HCT116 (cell line): ENCODE measurements at regions not wholly inside any gene's neighbourhood (a gene's known extent, or its start where the extent isn't known, plus 50 kb on each side); places are given as distances from the start of the nearest gene placed in this dataset.

ENCODE experiments used
- ATAC-seq: fragments of 200-7000 bp; cut with Tn5 transposase; 2 replicates; pipeline ENCODE4 v1.9.1; 2020; ENCODE audit warnings: mild to moderate bottlenecking, moderate library complexity
- BruUV-seq: library from RNA; stranded (reverse); fragments of 400-500 nt; replicated peaks from 2 replicates; lab custom pipeline; 2021; lab: Mats Ljungman, UMichigan
- CTCF ChIA-PET: fragments of 300-600 bp; sonication (Branson Sonifier 250); formaldehyde crosslinking; loops from one replicate; lab custom pipeline; 2021; ENCODE audit warnings: antibody characterized with exemption; lab: Charles Lee
- POLR2A ChIA-PET: fragments of 300-600, 350-600 bp; sonication (Branson Sonifier 250); formaldehyde crosslinking; loops from one replicate; lab custom pipeline; 2021; ENCODE audit warnings: antibody characterized with exemption; lab: Charles Lee
- RAD21 ChIA-PET, 2 experiments: fragments of 300-600 bp; sonication (Branson Sonifier 250); formaldehyde crosslinking; loops; one replicate each; lab custom pipeline; 2023; ENCODE audit warnings: low total read pairs in 2 of 2; ENCODE audit not compliant: uncharacterized antibody in 2 of 2, unreplicated experiment in 2 of 2, low non-redundant PET in 1 of 2; lab: Charles Lee
- DNase-seq: peaks from one replicate; pipeline ENCODE4 v3.0.0-alpha.2; 2010; ENCODE audit warnings: low read depth, low spot score
- H2AFZ ChIP-seq: fragments of 200-600 bp; shearing (Covaris generic), sonication (generic); 2 replicates; pipeline ENCODE4 v1.6.1; 2017; ENCODE audit warnings: low read depth, mixed run types, mixed read lengths, antibody characterized with exemption, low read length; ENCODE audit not compliant: poor library complexity, severe bottlenecking
- H3K27ac ChIP-seq: 2 replicates; pipeline ENCODE4 v1.5.1; 2012; ENCODE audit warnings: low read depth, low read length
- H3K27me3 ChIP-seq: fragments of 200-600 bp; sonication (generic); 2 replicates; pipeline ENCODE4 v1.6.1; 2016; ENCODE audit warnings: mixed run types, low read length, mixed read lengths; ENCODE audit not compliant: insufficient read depth
- H3K36me3 ChIP-seq, 2 experiments: fragments of 200-500 bp in 1 of 2; fragments of 200-600 bp in 1 of 2; sonication (Bioruptor generic) in 1 of 2; sonication (generic) in 1 of 2; 2 replicates each; pipeline versions ENCODE4 v1.5.1 to v1.6.1; 2014 to 2016; ENCODE audit warnings: low read length in 2 of 2, inconsistent platforms in 1 of 2, mixed read lengths in 1 of 2, mixed run types in 1 of 2; ENCODE audit not compliant: insufficient read depth in 2 of 2, control insufficient read depth in 1 of 2
- H3K4me1 ChIP-seq, 2 experiments: fragments of 200-600 bp in 1 of 2; sonication (generic) in 1 of 2; 2 replicates each; pipeline versions ENCODE4 v1.5.1 to v1.6.1; 2012 to 2017; ENCODE audit warnings: low read length in 2 of 2, inconsistent platforms in 1 of 2, mild to moderate bottlenecking in 1 of 2, mixed read lengths in 1 of 2, mixed run types in 1 of 2, moderate library complexity in 1 of 2; ENCODE audit not compliant: insufficient read depth in 2 of 2, control insufficient read depth in 1 of 2
- H3K4me2 ChIP-seq: fragments of 200-600 bp; sonication (generic); 2 replicates; pipeline ENCODE4 v1.6.1; 2017; ENCODE audit warnings: mixed run types, low read length, mixed read lengths
- H3K4me3 ChIP-seq, 2 experiments: fragments of 200-600 bp in 1 of 2; sonication (generic) in 1 of 2; replicated peaks in 1 of 2; 2 replicates each; pipeline ENCODE4 v1.5.1; 2011 to 2016; ENCODE audit warnings: low read length in 2 of 2, control low read depth in 1 of 2, low read depth in 1 of 2, mild to moderate bottlenecking in 1 of 2, mixed read lengths in 1 of 2, mixed run types in 1 of 2
- H3K79me2 ChIP-seq: fragments of 200-600 bp; sonication (generic); 2 replicates; pipeline ENCODE4 v1.6.1; 2017; ENCODE audit warnings: mild to moderate bottlenecking, mixed run types, low read length, moderate library complexity, mixed read lengths; ENCODE audit not compliant: insufficient read depth
- H3K9ac ChIP-seq: fragments of 200-600 bp; sonication (generic); 2 replicates; pipeline ENCODE4 v1.6.1; 2016; ENCODE audit warnings: low read length, mixed read lengths
- H3K9me2 ChIP-seq: fragments of 200-600 bp; sonication (generic), shearing (Covaris generic); 2 replicates; pipeline ENCODE4 v1.6.1; 2017; ENCODE audit warnings: mixed run types, mild to moderate bottlenecking, moderate library complexity; ENCODE audit not compliant: insufficient read depth
- H3K9me3 ChIP-seq, 2 experiments: fragments of 200-500 bp in 1 of 2; fragments of 200-600 bp in 1 of 2; sonication (Bioruptor generic) in 1 of 2; sonication (generic) in 1 of 2; 2 replicates each; pipeline ENCODE4 v1.6.1; 2014 to 2017; ENCODE audit warnings: low read length in 2 of 2, mixed read lengths in 2 of 2, inconsistent platforms in 1 of 2, low read depth in 1 of 2, mild to moderate bottlenecking in 1 of 2, mixed run types in 1 of 2, moderate library complexity in 1 of 2; ENCODE audit not compliant: control insufficient read depth in 1 of 2, insufficient read depth in 1 of 2
- H4K20me1 ChIP-seq: fragments of 200-600 bp; sonication (generic), shearing (Covaris generic); 2 replicates; pipeline ENCODE4 v1.6.1; 2017; ENCODE audit warnings: mixed run types, mild to moderate bottlenecking, moderate library complexity; ENCODE audit not compliant: insufficient read depth
- CBX3 ChIP-seq: IDR thresholded peaks from 2 replicates; pipeline ENCODE4 v1.6.1; 2012; ENCODE audit warnings: low read depth
- ELF1 ChIP-seq: IDR thresholded peaks from 2 replicates; pipeline ENCODE4 v1.6.1; 2012; ENCODE audit warnings: low read depth, borderline replicate concordance
- FOSL1 ChIP-seq: IDR thresholded peaks from 2 replicates; pipeline ENCODE4 v1.6.1; 2012; ENCODE audit warnings: low read depth
- POLR2AphosphoS5 ChIP-seq: IDR thresholded peaks from 2 replicates; pipeline ENCODE4 v1.6.1; 2011; ENCODE audit warnings: mild to moderate bottlenecking, low read depth, low read length, moderate library complexity
- RAD21 ChIP-seq: IDR thresholded peaks from 2 replicates; pipeline ENCODE4 v1.6.1; 2012; ENCODE audit warnings: low read depth, mild to moderate bottlenecking
- YY1 ChIP-seq: IDR thresholded peaks from 2 replicates; pipeline ENCODE4 v1.6.1; 2011; ENCODE audit warnings: low read length, low read depth, moderate library complexity, mild to moderate bottlenecking; ENCODE audit not compliant: insufficient replicate concordance; ENCODE audit errors: extremely low read depth
- ZNF274 ChIP-seq: fragments of 200-500 bp; sonication (Bioruptor generic); IDR thresholded peaks from 2 replicates; pipeline ENCODE4 v1.6.1; 2014; ENCODE audit warnings: mild to moderate bottlenecking, low read depth, low read length, inconsistent platforms
- intact Hi-C: fragments of 100-400 bp; cut with micrococcal nuclease; formaldehyde crosslinking; loops from 2 replicates; pipeline ENCODE4 v1.10.0; 2022
- TF ChIP-seq, protein P1 (sequence below): IDR thresholded peaks from 2 replicates; pipeline ENCODE4 v1.6.1; 2011; ENCODE audit warnings: mild to moderate bottlenecking, low read length, moderate library complexity; ENCODE audit not compliant: insufficient replicate concordance; ENCODE audit errors: extremely low read depth
- TF ChIP-seq, protein P2 (sequence below), 3 experiments: fragments of 200-600 bp in 1 of 3; sonication (generic) in 1 of 3; IDR thresholded peaks in 2 of 3; conservative IDR thresholded peaks in 1 of 3; 2 replicates each; pipeline ENCODE4 v1.5.1; 2012 to 2017; ENCODE audit warnings: low read depth in 2 of 3, low read length in 2 of 3, antibody characterized with exemption in 1 of 3, borderline replicate concordance in 1 of 3, control low read depth in 1 of 3, mild to moderate bottlenecking in 1 of 3, mixed read lengths in 1 of 3, mixed run types in 1 of 3, moderate library complexity in 1 of 3; ENCODE audit not compliant: insufficient read depth in 1 of 3
- TF ChIP-seq, protein P3 (sequence below): IDR thresholded peaks from 2 replicates; pipeline ENCODE4 v1.6.1; 2012

DNA sequence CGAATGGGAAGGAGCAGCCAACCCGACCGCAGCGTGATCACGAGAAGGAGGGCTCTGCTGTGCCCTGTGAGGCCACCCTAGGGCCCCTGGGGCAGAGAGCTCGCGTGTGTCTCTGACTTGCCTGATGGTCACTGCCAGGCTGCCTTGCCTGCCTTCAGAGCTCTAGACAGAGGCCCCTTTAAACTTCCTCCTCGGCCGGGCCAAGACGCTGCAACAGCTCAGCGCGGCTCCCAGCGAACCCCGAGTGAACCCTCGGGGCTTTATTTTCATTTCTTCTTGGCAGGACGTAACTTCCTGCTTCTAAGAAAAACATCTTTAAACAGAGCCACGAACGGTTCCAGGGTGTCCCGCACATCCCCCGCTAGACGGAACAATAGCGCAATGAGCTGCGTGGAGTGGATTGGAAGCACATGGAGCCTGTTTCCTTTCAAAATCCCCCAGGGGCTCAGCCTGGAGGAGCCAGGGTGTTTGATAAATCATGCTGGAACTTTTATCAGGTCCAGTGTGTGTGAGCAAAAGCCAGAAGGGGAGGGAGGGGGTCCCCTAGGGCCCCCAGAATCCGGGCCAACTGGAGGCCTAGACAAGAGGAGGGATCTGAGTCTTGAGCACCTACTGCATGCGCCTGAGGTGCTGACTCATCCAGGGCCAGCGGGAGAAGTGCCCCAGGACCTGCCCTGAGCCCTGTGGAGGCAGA is 134.1 kb upstream of the GDF10 start (continued):
- TF ChIP-seq, protein P1, sequence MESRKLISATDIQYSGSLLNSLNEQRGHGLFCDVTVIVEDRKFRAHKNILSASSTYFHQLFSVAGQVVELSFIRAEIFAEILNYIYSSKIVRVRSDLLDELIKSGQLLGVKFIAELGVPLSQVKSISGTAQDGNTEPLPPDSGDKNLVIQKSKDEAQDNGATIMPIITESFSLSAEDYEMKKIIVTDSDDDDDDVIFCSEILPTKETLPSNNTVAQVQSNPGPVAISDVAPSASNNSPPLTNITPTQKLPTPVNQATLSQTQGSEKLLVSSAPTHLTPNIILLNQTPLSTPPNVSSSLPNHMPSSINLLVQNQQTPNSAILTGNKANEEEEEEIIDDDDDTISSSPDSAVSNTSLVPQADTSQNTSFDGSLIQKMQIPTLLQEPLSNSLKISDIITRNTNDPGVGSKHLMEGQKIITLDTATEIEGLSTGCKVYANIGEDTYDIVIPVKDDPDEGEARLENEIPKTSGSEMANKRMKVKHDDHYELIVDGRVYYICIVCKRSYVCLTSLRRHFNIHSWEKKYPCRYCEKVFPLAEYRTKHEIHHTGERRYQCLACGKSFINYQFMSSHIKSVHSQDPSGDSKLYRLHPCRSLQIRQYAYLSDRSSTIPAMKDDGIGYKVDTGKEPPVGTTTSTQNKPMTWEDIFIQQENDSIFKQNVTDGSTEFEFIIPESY, result no peak
- no peak for TF ChIP-seq FOSL1
- TF ChIP-seq, protein P2, sequence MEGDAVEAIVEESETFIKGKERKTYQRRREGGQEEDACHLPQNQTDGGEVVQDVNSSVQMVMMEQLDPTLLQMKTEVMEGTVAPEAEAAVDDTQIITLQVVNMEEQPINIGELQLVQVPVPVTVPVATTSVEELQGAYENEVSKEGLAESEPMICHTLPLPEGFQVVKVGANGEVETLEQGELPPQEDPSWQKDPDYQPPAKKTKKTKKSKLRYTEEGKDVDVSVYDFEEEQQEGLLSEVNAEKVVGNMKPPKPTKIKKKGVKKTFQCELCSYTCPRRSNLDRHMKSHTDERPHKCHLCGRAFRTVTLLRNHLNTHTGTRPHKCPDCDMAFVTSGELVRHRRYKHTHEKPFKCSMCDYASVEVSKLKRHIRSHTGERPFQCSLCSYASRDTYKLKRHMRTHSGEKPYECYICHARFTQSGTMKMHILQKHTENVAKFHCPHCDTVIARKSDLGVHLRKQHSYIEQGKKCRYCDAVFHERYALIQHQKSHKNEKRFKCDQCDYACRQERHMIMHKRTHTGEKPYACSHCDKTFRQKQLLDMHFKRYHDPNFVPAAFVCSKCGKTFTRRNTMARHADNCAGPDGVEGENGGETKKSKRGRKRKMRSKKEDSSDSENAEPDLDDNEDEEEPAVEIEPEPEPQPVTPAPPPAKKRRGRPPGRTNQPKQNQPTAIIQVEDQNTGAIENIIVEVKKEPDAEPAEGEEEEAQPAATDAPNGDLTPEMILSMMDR (IDR thresholded peaks at IDR 0.05 in 2 of 3, conservative IDR thresholded peaks at IDR 0.05 in 1 of 3; ENCODE audit: borderline replicate concordance in 1 of 3, insufficient read depth in 1 of 3, low read depth in 2 of 3, low read length in 2 of 3), result no peak
- no peak for TF ChIP-seq POLR2AphosphoS5

DNA sequence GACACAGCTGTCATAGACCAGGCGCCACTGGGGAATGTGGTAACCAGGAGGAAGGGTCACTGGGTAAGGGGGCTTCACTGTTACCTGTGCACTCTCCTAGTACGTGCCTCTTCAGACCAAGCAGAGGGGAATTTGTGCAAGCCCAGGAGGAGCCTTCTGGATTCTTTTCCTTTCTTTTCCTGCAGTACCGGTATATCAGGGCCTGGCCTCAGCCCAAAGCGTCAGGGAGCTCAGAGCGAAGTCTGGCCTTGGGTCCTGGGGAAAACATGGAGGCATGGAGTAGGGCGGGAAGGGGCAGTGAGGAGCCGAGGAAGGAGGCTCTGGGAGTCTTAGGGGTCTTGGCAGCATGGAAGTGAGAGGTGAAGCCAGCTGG is 133.6 kb upstream of the GDF10 start:
- H3K4me1 ChIP-seq, result peaks cover 0 to 15% of the 10 kb centered on the region in 2 experiments; a peak in 1 of 4 replicates
- no peak overlapping the region for H3K9ac ChIP-seq
- H3K27me3 ChIP-seq, result no peaks in the 10 kb centered on the region
- no peaks in the 10 kb centered on the region for H3K9me3 ChIP-seq
- POLR2A ChIA-PET, result no interaction called here
- H3K79me2 ChIP-seq, result no peaks in the 10 kb centered on the region
- no peak for DNase-seq
- TF ChIP-seq RAD21 (no peak), POLR2AphosphoS5 (no peak), ELF1 (no peak), ZNF274 (no peak), CBX3 (no peak), FOSL1 (no peak), YY1 (no peak)
- TF ChIP-seq, protein P3, sequence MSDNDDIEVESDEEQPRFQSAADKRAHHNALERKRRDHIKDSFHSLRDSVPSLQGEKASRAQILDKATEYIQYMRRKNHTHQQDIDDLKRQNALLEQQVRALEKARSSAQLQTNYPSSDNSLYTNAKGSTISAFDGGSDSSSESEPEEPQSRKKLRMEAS, result no peak
- TF ChIP-seq, protein P2 (IDR thresholded peaks at IDR 0.05 in 2 of 3, conservative IDR thresholded peaks at IDR 0.05 in 1 of 3; ENCODE audit: borderline replicate concordance in 1 of 3, insufficient read depth in 1 of 3, low read depth in 2 of 3, low read length in 2 of 3), result no peak
- TF ChIP-seq, all 23 proteins: peak for 0
- ATAC-seq, result no peak
- intact Hi-C loops, result no loop called here
- ChIA-PET RAD21 (no interaction called here), CTCF (no interaction called here)
- no peaks in the 10 kb centered on the region for H4K20me1 ChIP-seq
- no peak overlapping the region for H2AFZ ChIP-seq
- no peaks in the 10 kb centered on the region for H3K36me3 ChIP-seq
- H3K4me2 ChIP-seq, result no peak overlapping the region
- no TSS peak for BruUV-seq
- H3K27ac ChIP-seq, result no peak overlapping the region
- H3K4me3 ChIP-seq, result no peak overlapping the region
- no peaks in the 10 kb centered on the region; the same call in 1 of the 2 replicates for H3K9me2 ChIP-seq
